GM12891 (cell line): ENCODE measurements at regions not wholly inside any gene's neighbourhood (a gene's known extent, or its start where the extent isn't known, plus 50 kb on each side); places are given as distances from the start of the nearest gene placed in this dataset.
"Not testable (repeated sequence)": the region's sequence is repeated elsewhere in the genome, so short reads cannot be mapped to it uniquely, and the experiment has no call there.

Experiments used
- POLR2A ChIP-seq: IDR thresholded peaks from 2 replicates; pipeline ENCODE4 v1.6.1; 2011; ENCODE audit warnings: low read depth, low read length, control low read depth
- POLR2AphosphoS5 ChIP-seq: IDR thresholded peaks from 2 replicates; pipeline ENCODE4 v1.6.1; 2011; ENCODE audit warnings: low read depth, low read length, control low read depth
- SPI1 ChIP-seq: IDR thresholded peaks from 2 replicates; pipeline ENCODE4 v1.6.1; 2011; ENCODE audit warnings: low read depth, low read length, control low read depth
- TAF1 ChIP-seq: IDR thresholded peaks from 2 replicates; pipeline ENCODE4 v1.6.1; 2011; ENCODE audit warnings: low read depth, low read length, control low read depth

- not testable (repeated sequence) for TF ChIP-seq POLR2AphosphoS5, POLR2A, TAF1, SPI1
Observed at GRCh38 chr3:75268576-75268975, 395.6 kb upstream of the FRG2C start.
